ENCODE measurements at regions not wholly inside any gene's neighbourhood (a gene's known extent, or its start where the extent isn't known, plus 50 kb on each side); places are given as distances from the start of the nearest gene placed in this dataset.

DNA sequence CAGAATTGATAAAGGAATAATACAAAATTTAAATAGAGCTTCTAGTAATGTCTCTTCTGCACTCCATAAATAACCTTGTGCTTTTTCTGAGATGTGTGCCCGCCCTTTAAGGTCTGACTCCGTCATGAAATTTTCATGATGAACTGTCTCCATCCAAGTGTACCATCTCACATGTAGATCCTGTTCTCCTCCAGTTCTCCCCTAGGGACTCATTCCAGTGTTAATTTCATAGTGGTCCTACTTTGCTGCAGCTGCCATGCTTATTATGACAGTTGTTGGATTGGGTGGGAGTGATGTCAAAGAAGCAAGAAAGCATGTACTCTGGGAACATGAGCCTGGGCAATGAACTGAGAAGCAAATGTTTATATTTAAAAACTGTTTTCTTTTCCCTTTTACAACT, 442.5 kb upstream of the PDE3A start:
- TF ChIP-seq, protein P1, sequence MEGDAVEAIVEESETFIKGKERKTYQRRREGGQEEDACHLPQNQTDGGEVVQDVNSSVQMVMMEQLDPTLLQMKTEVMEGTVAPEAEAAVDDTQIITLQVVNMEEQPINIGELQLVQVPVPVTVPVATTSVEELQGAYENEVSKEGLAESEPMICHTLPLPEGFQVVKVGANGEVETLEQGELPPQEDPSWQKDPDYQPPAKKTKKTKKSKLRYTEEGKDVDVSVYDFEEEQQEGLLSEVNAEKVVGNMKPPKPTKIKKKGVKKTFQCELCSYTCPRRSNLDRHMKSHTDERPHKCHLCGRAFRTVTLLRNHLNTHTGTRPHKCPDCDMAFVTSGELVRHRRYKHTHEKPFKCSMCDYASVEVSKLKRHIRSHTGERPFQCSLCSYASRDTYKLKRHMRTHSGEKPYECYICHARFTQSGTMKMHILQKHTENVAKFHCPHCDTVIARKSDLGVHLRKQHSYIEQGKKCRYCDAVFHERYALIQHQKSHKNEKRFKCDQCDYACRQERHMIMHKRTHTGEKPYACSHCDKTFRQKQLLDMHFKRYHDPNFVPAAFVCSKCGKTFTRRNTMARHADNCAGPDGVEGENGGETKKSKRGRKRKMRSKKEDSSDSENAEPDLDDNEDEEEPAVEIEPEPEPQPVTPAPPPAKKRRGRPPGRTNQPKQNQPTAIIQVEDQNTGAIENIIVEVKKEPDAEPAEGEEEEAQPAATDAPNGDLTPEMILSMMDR (conservative IDR thresholded peaks at IDR 0.05 in 1 of 2, IDR thresholded peaks at IDR 0.05 in 1 of 2; ENCODE audit: low read depth in 1 of 2, low read length in 2 of 2) = no peak
- TF ChIP-seq EZH2 (IDR thresholded peaks at IDR 0.05; ENCODE audit: low read length, missing control alignments) = no peak

All from fibroblast of lung (primary cell).